Cardiac muscle cell (in vitro differentiated cells and primary cell): ENCODE measurements at regions not wholly inside any gene's neighbourhood (a gene's known extent, or its start where the extent isn't known, plus 50 kb on each side); places are given as distances from the start of the nearest gene placed in this dataset.

Source experiments
- DNase-seq, 2 donors: peaks; one replicate each; pipeline versions ENCODE4 v3.0.0 to v3.0.0-alpha.2; 2010 to 2017; ENCODE audit warnings: low read depth in 1 of 2, low spot score in 1 of 2
- H3K27ac ChIP-seq: fragments of 200-600 bp; sonication (generic); 2 replicates; pipeline ENCODE4 v1.5.1; 2016
- H3K27me3 ChIP-seq: fragments of 200-600 bp; sonication (generic); 2 replicates; pipeline ENCODE4 v1.6.0; 2016; ENCODE audit warnings: control low read depth
- H3K36me3 ChIP-seq: fragments of 200-600 bp; sonication (generic); 2 replicates; pipeline ENCODE4 v1.5.1; 2016; ENCODE audit warnings: control low read depth
- H3K4me1 ChIP-seq: fragments of 200-600 bp; sonication (generic); 2 replicates; pipeline ENCODE4 v1.8.1; 2017; ENCODE audit warnings: low read depth, mild to moderate bottlenecking, mixed run types
- H3K4me3 ChIP-seq: fragments of 200-600 bp; sonication (generic); 2 replicates; pipeline ENCODE4 v1.5.1; 2016; ENCODE audit warnings: mild to moderate bottlenecking
- H3K9me3 ChIP-seq: fragments of 200-600 bp; sonication (generic); 2 replicates; pipeline ENCODE4 v1.5.1; 2017; ENCODE audit warnings: low read depth, mild to moderate bottlenecking, control low read depth
- TF ChIP-seq, protein P1 (sequence below): IDR thresholded peaks from 2 replicates; pipeline ENCODE4 v1.5.1; 2012; ENCODE audit warnings: low read depth, mild to moderate bottlenecking, low read length

DNA sequence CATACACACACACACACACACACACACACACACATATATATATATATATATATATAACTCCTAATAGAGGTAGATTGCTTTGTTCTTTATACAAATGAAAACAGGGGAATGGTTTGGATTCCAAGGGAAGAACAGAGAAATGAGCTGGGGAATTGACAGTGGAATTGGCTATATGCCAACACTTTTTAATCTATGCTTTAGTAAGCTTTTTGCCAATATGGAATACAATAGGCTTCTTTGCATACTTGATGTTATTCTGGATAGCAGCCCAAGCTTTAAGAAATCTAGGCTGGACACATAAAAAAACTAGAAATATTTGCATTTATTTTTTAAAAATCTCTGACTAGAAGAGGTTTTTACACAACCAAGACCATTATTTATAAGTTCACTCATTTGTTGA lies 334.2 kb upstream of the MDFIC2 start:
- no peaks in the 10 kb centered on the region for H3K9me3 ChIP-seq
- no peaks in the 10 kb centered on the region for H3K36me3 ChIP-seq
- TF ChIP-seq, protein P1, sequence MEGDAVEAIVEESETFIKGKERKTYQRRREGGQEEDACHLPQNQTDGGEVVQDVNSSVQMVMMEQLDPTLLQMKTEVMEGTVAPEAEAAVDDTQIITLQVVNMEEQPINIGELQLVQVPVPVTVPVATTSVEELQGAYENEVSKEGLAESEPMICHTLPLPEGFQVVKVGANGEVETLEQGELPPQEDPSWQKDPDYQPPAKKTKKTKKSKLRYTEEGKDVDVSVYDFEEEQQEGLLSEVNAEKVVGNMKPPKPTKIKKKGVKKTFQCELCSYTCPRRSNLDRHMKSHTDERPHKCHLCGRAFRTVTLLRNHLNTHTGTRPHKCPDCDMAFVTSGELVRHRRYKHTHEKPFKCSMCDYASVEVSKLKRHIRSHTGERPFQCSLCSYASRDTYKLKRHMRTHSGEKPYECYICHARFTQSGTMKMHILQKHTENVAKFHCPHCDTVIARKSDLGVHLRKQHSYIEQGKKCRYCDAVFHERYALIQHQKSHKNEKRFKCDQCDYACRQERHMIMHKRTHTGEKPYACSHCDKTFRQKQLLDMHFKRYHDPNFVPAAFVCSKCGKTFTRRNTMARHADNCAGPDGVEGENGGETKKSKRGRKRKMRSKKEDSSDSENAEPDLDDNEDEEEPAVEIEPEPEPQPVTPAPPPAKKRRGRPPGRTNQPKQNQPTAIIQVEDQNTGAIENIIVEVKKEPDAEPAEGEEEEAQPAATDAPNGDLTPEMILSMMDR = no peak
- no peaks in the 10 kb centered on the region for H3K27me3 ChIP-seq
- H3K27ac ChIP-seq = no peak overlapping the region
- H3K4me3 ChIP-seq = no peak overlapping the region
- DNase-seq = no peak
- H3K4me1 ChIP-seq = no peaks in the 10 kb centered on the region

DNA sequence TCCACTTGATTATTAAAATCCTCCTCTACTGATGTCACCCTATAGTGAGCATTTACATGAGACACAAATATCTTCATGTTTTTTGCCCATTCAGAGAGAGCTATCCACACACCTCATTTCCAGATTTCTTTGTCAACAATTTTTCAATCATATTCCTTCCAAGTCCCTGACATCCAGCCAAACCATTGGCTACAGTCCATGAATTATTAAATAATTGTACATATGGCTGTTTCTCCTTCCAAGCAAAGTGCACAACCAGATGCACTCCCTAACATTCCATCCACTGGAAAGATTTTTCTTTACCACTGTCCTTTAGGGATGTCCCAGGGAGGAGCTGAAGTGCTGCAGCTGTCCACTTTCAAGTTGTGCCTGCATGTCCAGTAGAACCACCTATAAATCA lies 328.0 kb upstream of the MDFIC2 start:
- TF ChIP-seq, protein P1 = no peak
- no peaks in the 10 kb centered on the region for H3K9me3 ChIP-seq

DNA sequence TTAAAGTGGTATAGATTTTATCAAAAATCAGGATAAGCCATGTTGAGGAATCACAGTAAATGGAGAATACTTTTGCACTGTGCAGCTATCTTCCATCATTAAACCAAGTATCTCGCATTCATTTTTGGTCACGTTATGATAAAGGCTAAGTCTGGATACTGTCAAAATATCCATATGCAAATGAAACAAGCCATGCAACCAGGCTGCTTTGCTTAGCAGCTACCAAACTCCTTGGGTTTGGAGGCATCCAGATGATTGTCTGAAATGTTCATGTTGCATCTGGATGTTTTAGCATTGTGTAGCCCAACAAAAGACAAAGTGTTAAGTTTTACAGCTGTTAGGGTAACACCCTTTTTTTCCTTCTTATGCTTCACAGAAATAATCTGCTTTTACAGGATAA lies 322.9 kb upstream of the MDFIC2 start:
- Histone ChIP-seq H3K27me3 (no peaks in the 10 kb centered on the region), H3K9me3 (no peaks in the 10 kb centered on the region), H3K36me3 (no peaks in the 10 kb centered on the region), H3K4me1 (no peaks in the 10 kb centered on the region), H3K27ac (no peak overlapping the region), H3K4me3 (no peak overlapping the region)
- no peak for DNase-seq
- TF ChIP-seq, protein P1 = no peak

More for the DNA sequence above, 328.0 kb upstream of the MDFIC2 start:
- H3K27ac ChIP-seq = no peak overlapping the region
- H3K27me3 ChIP-seq = no peaks in the 10 kb centered on the region
- no peaks in the 10 kb centered on the region for H3K4me1 ChIP-seq
- H3K4me3 ChIP-seq = no peak overlapping the region
- no peak for DNase-seq
- H3K36me3 ChIP-seq = no peaks in the 10 kb centered on the region

DNA sequence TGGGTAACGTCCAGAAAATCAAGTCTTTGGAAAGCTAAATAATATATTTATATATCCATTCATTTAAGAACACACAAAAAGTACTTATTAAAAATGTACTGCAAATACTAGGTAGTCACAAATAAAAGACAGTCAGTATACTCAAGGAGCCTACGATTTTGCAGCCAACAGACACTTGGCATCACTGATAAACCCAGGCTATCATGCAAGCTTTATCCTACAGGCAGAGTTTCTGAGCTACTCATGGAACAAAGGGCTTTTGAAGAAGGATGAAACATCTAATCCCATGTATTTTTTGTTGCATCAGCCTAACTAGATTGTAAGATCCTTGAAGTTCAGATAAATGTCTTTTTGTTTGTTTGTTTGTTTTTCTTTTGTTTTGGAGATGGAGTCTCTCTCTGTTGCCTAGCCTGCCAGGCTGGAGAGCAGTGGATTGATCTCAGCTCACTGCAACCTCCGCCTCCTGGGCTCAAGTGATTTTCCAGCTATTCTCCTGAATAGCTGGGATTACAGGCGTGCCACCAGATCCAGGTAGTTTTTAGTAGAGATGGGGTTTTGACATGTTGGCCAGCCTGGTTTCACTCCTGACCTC lies 319.4 kb upstream of the MDFIC2 start:
- H3K36me3 ChIP-seq = no peaks in the 10 kb centered on the region
- no peak for DNase-seq
- no peaks in the 10 kb centered on the region for H3K27me3 ChIP-seq

DNA sequence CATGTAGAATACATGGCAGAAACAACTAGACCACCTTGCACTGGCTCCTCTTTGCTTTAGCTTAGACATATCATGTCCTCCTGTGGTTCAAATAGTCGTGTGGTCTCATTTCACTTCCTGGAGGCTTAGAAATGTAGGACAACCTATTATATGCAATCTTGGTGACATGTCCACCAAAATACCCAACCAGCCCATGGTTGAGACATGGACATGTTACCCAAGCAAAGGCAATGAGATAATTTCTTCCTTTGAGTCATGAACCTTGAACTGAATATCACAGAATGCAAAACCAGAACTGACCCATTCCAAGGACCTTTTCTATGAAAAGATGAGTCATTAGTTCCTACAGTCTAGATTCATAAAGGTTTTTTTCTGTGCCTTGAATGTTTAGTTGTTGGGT lies 309.0 kb upstream of the MDFIC2 start:
- Histone ChIP-seq H3K9me3 (no peaks in the 10 kb centered on the region), H3K4me1 (no peaks in the 10 kb centered on the region), H3K27me3 (no peaks in the 10 kb centered on the region), H3K27ac (no peak overlapping the region), H3K36me3 (no peaks in the 10 kb centered on the region), H3K4me3 (no peak overlapping the region)
- TF ChIP-seq, protein P1 = no peak
- DNase-seq = no peak

More for the DNA sequence above, 319.4 kb upstream of the MDFIC2 start:
- Histone ChIP-seq H3K27ac (no peak overlapping the region), H3K4me1 (no peaks in the 10 kb centered on the region), H3K9me3 (no peaks in the 10 kb centered on the region), H3K4me3 (no peak overlapping the region)
- TF ChIP-seq, protein P1 = no peak

DNA sequence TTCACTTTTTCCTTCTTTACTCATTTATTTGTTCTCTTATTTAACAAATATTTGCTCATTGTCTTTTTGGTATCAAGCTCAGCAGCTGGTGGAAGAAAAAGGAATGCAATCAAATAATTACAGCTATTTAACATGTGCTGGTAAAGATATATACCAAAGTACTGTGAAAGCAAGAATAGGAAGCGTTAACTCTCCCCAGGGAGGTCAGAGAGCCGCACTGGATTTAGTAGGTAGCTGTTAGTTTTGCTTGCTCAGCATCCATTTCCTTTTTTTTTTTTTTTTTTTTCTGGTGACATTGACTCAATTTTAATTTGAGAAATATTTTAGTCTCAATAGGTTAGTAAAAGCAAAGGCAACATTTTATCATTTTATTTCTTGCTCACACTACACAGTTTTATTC lies 308.5 kb upstream of the MDFIC2 start:
- DNase-seq = no peak
- no peaks in the 10 kb centered on the region for H3K27me3 ChIP-seq
- H3K4me3 ChIP-seq = no peak overlapping the region
- H3K36me3 ChIP-seq = no peaks in the 10 kb centered on the region
- no peaks in the 10 kb centered on the region for H3K4me1 ChIP-seq
- TF ChIP-seq, protein P1 = no peak
- no peaks in the 10 kb centered on the region for H3K9me3 ChIP-seq
- no peak overlapping the region for H3K27ac ChIP-seq
